H1 (cell line): ENCODE measurements at regions not wholly inside any gene's neighbourhood (a gene's known extent, or its start where the extent isn't known, plus 50 kb on each side); places are given as distances from the start of the nearest gene placed in this dataset.

ENCODE experiments used
- CTCF ChIA-PET: fragments of 300-600 bp; sonication (Branson Sonifier 250); formaldehyde crosslinking; loops from one replicate; lab custom pipeline; 2021; ENCODE audit not compliant: partially characterized antibody; lab: Charles Lee
- POLR2A ChIA-PET: fragments of 300-600 bp; sonication (Branson Sonifier 250); formaldehyde crosslinking; loops from one replicate; lab custom pipeline; 2021; ENCODE audit warnings: inconsistent platforms; ENCODE audit not compliant: partially characterized antibody; lab: Charles Lee
- DNase-seq, 2 experiments: peaks; one replicate each; pipeline versions ENCODE4 v3.0.0 to v3.0.0-alpha.2; 2010 to 2022; ENCODE audit warnings: low spot score in 2 of 2, low read depth in 1 of 2, mixed read lengths in 1 of 2
- FAIRE-seq: peaks from 2 replicates; lab custom pipeline; 2011; peaks lifted over from hg19 to GRCh38; lab: Jason Lieb, UNC
- H2AFZ ChIP-seq: 2 replicates; pipeline ENCODE4 v1.8.1; 2012; ENCODE audit warnings: low read length, inconsistent platforms
- H2AK5ac ChIP-seq: 2 replicates; pipeline ENCODE4 v1.6.1; 2013; ENCODE audit warnings: low read depth, low read length
- H2BK120ac ChIP-seq: replicated peaks from 2 replicates; pipeline ENCODE3; 2013; ENCODE audit warnings: low read depth, low read length, inconsistent platforms
- H2BK12ac ChIP-seq: 2 replicates; pipeline ENCODE4 v1.6.1; 2013; ENCODE audit warnings: low read depth, low read length
- H2BK15ac ChIP-seq: 2 replicates; pipeline ENCODE4 v1.6.1; 2013; ENCODE audit warnings: low read length
- H2BK20ac ChIP-seq: 2 replicates; pipeline ENCODE4 v1.6.1; 2013; ENCODE audit warnings: low read length
- H2BK5ac ChIP-seq: 2 replicates; pipeline ENCODE4 v1.6.1; 2013; ENCODE audit warnings: low read depth, low read length
- H3K14ac ChIP-seq: 2 replicates; pipeline ENCODE4 v1.6.1; 2013; ENCODE audit warnings: inconsistent platforms; ENCODE audit not compliant: insufficient read length
- H3K18ac ChIP-seq: 2 replicates; pipeline ENCODE4 v1.6.1; 2013; ENCODE audit warnings: low read length; ENCODE audit errors: extremely low read depth
- H3K23ac ChIP-seq: 2 replicates; pipeline ENCODE4 v1.6.1; 2013; ENCODE audit warnings: inconsistent platforms; ENCODE audit not compliant: insufficient read length
- H3K23me2 ChIP-seq: 2 replicates; pipeline ENCODE4 v1.6.1; 2013; ENCODE audit warnings: low read depth, low read length
- H3K27ac ChIP-seq: 2 replicates; pipeline ENCODE4 v1.6.1; 2011; ENCODE audit warnings: low read depth, low read length, inconsistent platforms
- H3K27me3 ChIP-seq, 4 experiments: replicated peaks in 1 of 4; 1 replicate in 1 of 4; 2 replicates in 3 of 4; pipeline versions ENCODE4 v1.6.1 to v1.8.1; 2011 to 2013; ENCODE audit warnings: low read length in 3 of 4, mild to moderate bottlenecking in 3 of 4, inconsistent platforms in 2 of 4, mixed read lengths in 2 of 4, moderate library complexity in 1 of 4; ENCODE audit not compliant: control insufficient read depth in 3 of 4, insufficient read depth in 3 of 4; ENCODE audit errors: extremely low read depth in 1 of 4
- H3K36me3 ChIP-seq, 4 experiments: 2 replicates each; pipeline versions ENCODE4 v1.6.1 to v1.8.1; 2011 to 2013; ENCODE audit warnings: mild to moderate bottlenecking in 4 of 4, low read length in 3 of 4, moderate library complexity in 2 of 4, control low read depth in 1 of 4, inconsistent platforms in 1 of 4; ENCODE audit not compliant: insufficient read depth in 4 of 4, control insufficient read depth in 2 of 4
- H3K4ac ChIP-seq: replicated peaks from 2 replicates; pipeline ENCODE3; 2013; ENCODE audit warnings: low read length, low read depth, mixed read lengths, inconsistent platforms; ENCODE audit not compliant: insufficient read length
- H3K4me1 ChIP-seq, 4 experiments: replicated peaks in 1 of 4; 1 replicate in 1 of 4; 2 replicates in 3 of 4; pipeline versions ENCODE4 v1.6.1 to v1.8.1; 2011 to 2013; ENCODE audit warnings: low read length in 3 of 4, inconsistent platforms in 2 of 4, mixed read lengths in 1 of 4; ENCODE audit not compliant: insufficient read depth in 4 of 4, control insufficient read depth in 3 of 4
- H3K4me2 ChIP-seq, 2 experiments: 2 replicates each; pipeline versions ENCODE4 v1.6.1 to v1.8.1; 2011 to 2013; ENCODE audit warnings: low read depth in 2 of 2, low read length in 2 of 2, control low read depth in 1 of 2, inconsistent platforms in 1 of 2, mild to moderate bottlenecking in 1 of 2; ENCODE audit not compliant: insufficient read depth in 1 of 2
- H3K4me3 ChIP-seq, 4 experiments: fragments of 200-600, 300-600 bp in 1 of 4; sonication (generic), shearing (Covaris generic), sonication (Bioruptor Twin) in 1 of 4; 2 replicates each; pipeline versions ENCODE4 v1.5.1 to v1.8.1; 2011 to 2016; ENCODE audit warnings: low read length in 4 of 4, low read depth in 3 of 4, control low read depth in 2 of 4, inconsistent platforms in 2 of 4, mild to moderate bottlenecking in 2 of 4, mixed read lengths in 1 of 4, moderate library complexity in 1 of 4; ENCODE audit not compliant: insufficient read depth in 2 of 4; ENCODE audit errors: extremely low read depth in 1 of 4
- H3K56ac ChIP-seq: replicated peaks from 2 replicates; pipeline ENCODE3; 2013; ENCODE audit warnings: low read depth, mild to moderate bottlenecking, mixed read lengths, low read length, inconsistent platforms; ENCODE audit not compliant: insufficient read length
- H3K79me1 ChIP-seq: 2 replicates; pipeline ENCODE4 v1.6.1; 2013; ENCODE audit warnings: low read depth, low read length, control low read depth
- H3K79me2 ChIP-seq, 2 experiments: 2 replicates each; pipeline versions ENCODE4 v1.6.1 to v1.8.1; 2012 to 2013; ENCODE audit warnings: low read length in 2 of 2, mild to moderate bottlenecking in 2 of 2, inconsistent platforms in 1 of 2; ENCODE audit not compliant: insufficient read depth in 2 of 2, control insufficient read depth in 1 of 2
- H3K9ac ChIP-seq, 4 experiments: replicated peaks in 1 of 4; 1 replicate in 1 of 4; 2 replicates in 3 of 4; pipeline versions ENCODE4 v1.6.1 to v1.8.1; 2011 to 2013; ENCODE audit warnings: low read depth in 3 of 4, low read length in 3 of 4, control low read depth in 2 of 4, mild to moderate bottlenecking in 2 of 4, moderate library complexity in 2 of 4, inconsistent platforms in 1 of 4; ENCODE audit errors: extremely low read depth in 1 of 4
- H3K9me3 ChIP-seq, 2 experiments: 2 replicates each; pipeline versions ENCODE4 v1.6.1 to v1.8.1; 2012 to 2013; ENCODE audit warnings: mild to moderate bottlenecking in 2 of 2, moderate library complexity in 2 of 2, control low read depth in 1 of 2, inconsistent platforms in 1 of 2, low read depth in 1 of 2, low read length in 1 of 2, mixed read lengths in 1 of 2; ENCODE audit not compliant: insufficient read depth in 2 of 2
- H4K20me1 ChIP-seq, 2 experiments: replicated peaks in 1 of 2; 2 replicates each; pipeline versions ENCODE3 to v1.8.1; 2011 to 2013; ENCODE audit warnings: inconsistent platforms in 2 of 2, low read length in 2 of 2, mild to moderate bottlenecking in 1 of 2; ENCODE audit not compliant: insufficient read depth in 2 of 2, control insufficient read depth in 1 of 2
- H4K5ac ChIP-seq: 2 replicates; pipeline ENCODE4 v1.6.1; 2013; ENCODE audit warnings: low read length, low read depth, mixed read lengths, inconsistent platforms; ENCODE audit not compliant: insufficient read length
- H4K8ac ChIP-seq: 2 replicates; pipeline ENCODE4 v1.8.0; 2013; ENCODE audit warnings: mild to moderate bottlenecking, moderate library complexity, low read length, inconsistent platforms; ENCODE audit not compliant: insufficient read depth; ENCODE audit errors: extremely low read depth
- H4K91ac ChIP-seq: replicated peaks from 2 replicates; pipeline ENCODE3; 2013; ENCODE audit warnings: low read length, mixed read lengths, inconsistent platforms; ENCODE audit not compliant: insufficient read length
- CEBPB ChIP-seq: IDR thresholded peaks from 2 replicates; pipeline ENCODE4 v1.6.1; 2012; ENCODE audit warnings: low read depth, low read length
- CTBP2 ChIP-seq: IDR thresholded peaks from 2 replicates; pipeline ENCODE4 v1.7.0; 2011; ENCODE audit warnings: borderline replicate concordance, mild to moderate bottlenecking, moderate library complexity, mixed read lengths, low read length; ENCODE audit not compliant: insufficient read depth, insufficient read length
- HDAC6 ChIP-seq: IDR thresholded peaks from one replicate; pipeline ENCODE4 v1.7.1; 2012; ENCODE audit warnings: low read depth, mild to moderate bottlenecking, inconsistent platforms, low read length, moderate library complexity
- JUND ChIP-seq: IDR thresholded peaks from 2 replicates; pipeline ENCODE4 v1.6.1; 2011; ENCODE audit warnings: mild to moderate bottlenecking, improper control_type of control experiment, low read length
- KDM5A ChIP-seq: fragments of 200-600 bp; IDR thresholded peaks from 2 replicates; pipeline ENCODE4 v1.7.1; 2012; ENCODE audit warnings: mild to moderate bottlenecking, low read length, inconsistent platforms, mixed read lengths
- NANOG ChIP-seq: IDR thresholded peaks from 2 replicates; pipeline ENCODE4 v1.6.1; 2011; ENCODE audit warnings: low read length, low read depth, mild to moderate bottlenecking, inconsistent platforms; ENCODE audit not compliant: insufficient read depth, poor library complexity, severe bottlenecking
- RBBP5 ChIP-seq: IDR thresholded peaks from 2 replicates; pipeline ENCODE4 v1.7.1; 2012; ENCODE audit warnings: low read depth, mild to moderate bottlenecking, inconsistent platforms, low read length, moderate library complexity, borderline replicate concordance
- SIX5 ChIP-seq: IDR thresholded peaks from 2 replicates; pipeline ENCODE4 v1.6.1; 2011; ENCODE audit warnings: mild to moderate bottlenecking, low read depth, low read length
- WGBS, 2 experiments: shearing (Covaris generic) in 1 of 2; methylation state at CpG; one replicate each; pipeline versions ENCODE4 v1.1.6 to v1.1.7; 2013 to 2015; ENCODE audit warnings: low lambda C conversion rate in 2 of 2, mixed read lengths in 2 of 2, inconsistent platforms in 1 of 2, low coverage in 1 of 2, missing lambda C conversion rate in 1 of 2; ENCODE audit not compliant: insufficient replicate concordance in 2 of 2, insufficient coverage in 1 of 2, insufficient read length in 1 of 2; ENCODE audit errors: extremely low coverage in 1 of 2, missing lambda C conversion rate in 1 of 2; 5-methylcytosine and 5-hydroxymethylcytosine counted together
- TF ChIP-seq, protein P1 (sequence below): IDR thresholded peaks from 2 replicates; pipeline ENCODE4 v1.6.1; 2011; ENCODE audit warnings: low read depth, mild to moderate bottlenecking, low read length; ENCODE audit not compliant: insufficient read depth
- TF ChIP-seq, protein P2 (sequence below), 3 experiments: IDR thresholded peaks; 1 replicate in 2 of 3; 2 replicates in 1 of 3; pipeline versions ENCODE4 v1.5.1 to v1.6.1; 2011; ENCODE audit warnings: low read length in 3 of 3, mild to moderate bottlenecking in 3 of 3, inconsistent platforms in 2 of 3, low read depth in 1 of 3, moderate library complexity in 1 of 3; ENCODE audit not compliant: insufficient read depth in 1 of 3; ENCODE audit errors: control extremely low read depth in 1 of 3

- Histone ChIP-seq H2AK5ac (no peak overlapping the region), H3K36me3 (no peaks in the 10 kb centered on the region), H3K18ac (no peak overlapping the region), H3K23ac (no peak overlapping the region), H4K20me1 (no peaks in the 10 kb centered on the region), H3K79me2 (no peaks in the 10 kb centered on the region), H4K5ac (no peak overlapping the region), H2BK12ac (no peak overlapping the region), H3K23me2 (no peaks in the 10 kb centered on the region; the same call in 1 of the 2 replicates), H3K4ac (no peak overlapping the region), H2BK5ac (no peak overlapping the region), H2BK20ac (no peak overlapping the region), H3K27ac (no peak overlapping the region), H2AFZ (peak overlapping the region; percentile 11; the same call in 1 of the 2 replicates), H3K56ac (no peak overlapping the region), H3K27me3 (no peaks in the 10 kb centered on the region), H4K8ac (no peak overlapping the region), H3K4me2 (no peak overlapping the region), H3K4me3 (no peak overlapping the region), H4K91ac (no peak overlapping the region), H3K4me1 (peaks cover 0 to 27% (median 10%) of the 10 kb centered on the region in 4 experiments; a peak in 5 of 7 replicates), H2BK15ac (no peak overlapping the region), H3K79me1 (no peaks in the 10 kb centered on the region), H3K9me3 (no peaks in the 10 kb centered on the region), H3K14ac (no peak overlapping the region), H3K9ac (no peak overlapping the region), H2BK120ac (no peak overlapping the region)
- CTCF ChIA-PET, result no interaction called here
- POLR2A ChIA-PET, result interaction anchor here (0.9 kb wide), 1 partner anchor 10 kb away, joined by 4 read pairs; no protein-coding TSS in a partner anchor
- FAIRE-seq, result no peak
- no peak for DNase-seq
- WGBS, 2 experiments, result 89% methylated on average over 9 of the region's 9 CpGs; no CpG with 5 or more reads in 1 of the 2 experiments
- TF ChIP-seq, protein P1, sequence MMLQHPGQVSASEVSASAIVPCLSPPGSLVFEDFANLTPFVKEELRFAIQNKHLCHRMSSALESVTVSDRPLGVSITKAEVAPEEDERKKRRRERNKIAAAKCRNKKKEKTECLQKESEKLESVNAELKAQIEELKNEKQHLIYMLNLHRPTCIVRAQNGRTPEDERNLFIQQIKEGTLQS, result no peak
- TF ChIP-seq HDAC6, result no peak
- TF ChIP-seq RBBP5, result no peak
- TF ChIP-seq NANOG, result no peak
- TF ChIP-seq, protein P2, sequence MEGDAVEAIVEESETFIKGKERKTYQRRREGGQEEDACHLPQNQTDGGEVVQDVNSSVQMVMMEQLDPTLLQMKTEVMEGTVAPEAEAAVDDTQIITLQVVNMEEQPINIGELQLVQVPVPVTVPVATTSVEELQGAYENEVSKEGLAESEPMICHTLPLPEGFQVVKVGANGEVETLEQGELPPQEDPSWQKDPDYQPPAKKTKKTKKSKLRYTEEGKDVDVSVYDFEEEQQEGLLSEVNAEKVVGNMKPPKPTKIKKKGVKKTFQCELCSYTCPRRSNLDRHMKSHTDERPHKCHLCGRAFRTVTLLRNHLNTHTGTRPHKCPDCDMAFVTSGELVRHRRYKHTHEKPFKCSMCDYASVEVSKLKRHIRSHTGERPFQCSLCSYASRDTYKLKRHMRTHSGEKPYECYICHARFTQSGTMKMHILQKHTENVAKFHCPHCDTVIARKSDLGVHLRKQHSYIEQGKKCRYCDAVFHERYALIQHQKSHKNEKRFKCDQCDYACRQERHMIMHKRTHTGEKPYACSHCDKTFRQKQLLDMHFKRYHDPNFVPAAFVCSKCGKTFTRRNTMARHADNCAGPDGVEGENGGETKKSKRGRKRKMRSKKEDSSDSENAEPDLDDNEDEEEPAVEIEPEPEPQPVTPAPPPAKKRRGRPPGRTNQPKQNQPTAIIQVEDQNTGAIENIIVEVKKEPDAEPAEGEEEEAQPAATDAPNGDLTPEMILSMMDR (IDR thresholded peaks at IDR 0.05; ENCODE audit: control extremely low read depth in 1 of 3, insufficient read depth in 1 of 3, low read depth in 1 of 3, low read length in 3 of 3), result no peak
- TF ChIP-seq SIX5, result no peak
- TF ChIP-seq KDM5A, result no peak
- no peak for TF ChIP-seq CTBP2
- TF ChIP-seq CEBPB, result no peak
- TF ChIP-seq JUND, result no peak
These were observed 469.1 kb downstream of the SOX2 start for GRCh38 chr3:182180654-182181385.
